GM12878 (cell line): ENCODE measurements at regions not wholly inside any gene's neighbourhood (a gene's known extent, or its start where the extent isn't known, plus 50 kb on each side); places are given as distances from the start of the nearest gene placed in this dataset.

Experiments used
- ATAC-seq: fragments of 200-7000 bp; cut with Tn5 transposase; 3 replicates; pipeline ENCODE4 v1.9.1; 2020; ENCODE audit warnings: mild to moderate bottlenecking, moderate library complexity
- BruUV-seq: library from RNA; stranded (reverse); fragments of 400-500 nt; replicated peaks from 2 replicates; lab custom pipeline; 2021; lab: Mats Ljungman, UMichigan
- CTCF ChIA-PET: fragments of 300-600 bp; sonication (Branson Sonifier 250); formaldehyde crosslinking; extraction: SDS; loops from one replicate; lab custom pipeline; 2021; ENCODE audit warnings: inconsistent platforms; lab: Yijun Ruan, JAX
- POLR2A ChIA-PET: fragments of 350-600 bp; formaldehyde crosslinking; extraction: SDS; loops from one replicate; lab custom pipeline; 2021; ENCODE audit warnings: inconsistent platforms; lab: Charles Lee
- RAD21 ChIA-PET: fragments of 300-600 bp; sonication (Branson Sonifier 250); formaldehyde crosslinking; loops from one replicate; lab custom pipeline; 2023; ENCODE audit warnings: antibody characterized with exemption; ENCODE audit not compliant: unreplicated experiment; lab: Charles Lee
- SMC1A ChIA-PET: fragments of 300-600 bp; sonication (Branson Sonifier 250); formaldehyde crosslinking; loops from one replicate; lab custom pipeline; 2023; ENCODE audit not compliant: unreplicated experiment, uncharacterized antibody; lab: Charles Lee
- DNase-seq: peaks from one replicate; pipeline ENCODE4 v3.0.0-alpha.2; 2011; ENCODE audit warnings: low read depth, low spot score
- FAIRE-seq: peaks from 3 replicates; lab custom pipeline; 2011; peaks lifted over from hg19 to GRCh38; lab: Jason Lieb, UNC
- H2AFZ ChIP-seq: 2 replicates; pipeline ENCODE4 v1.6.0; 2011; ENCODE audit warnings: low read depth, low read length, control low read depth; ENCODE audit not compliant: control insufficient read depth
- H3K27ac ChIP-seq: 2 replicates; pipeline ENCODE4 v1.5.1; 2011; ENCODE audit warnings: control low read depth; ENCODE audit not compliant: control insufficient read depth, insufficient read depth
- H3K27me3 ChIP-seq, 2 experiments: replicated peaks in 1 of 2; 2 replicates each; pipeline versions ENCODE4 v1.6.0 to v1.6.1; 2011; ENCODE audit warnings: low read length in 1 of 2; ENCODE audit not compliant: control insufficient read depth in 2 of 2, insufficient read depth in 2 of 2
- H3K36me3 ChIP-seq, 2 experiments: 2 replicates each; pipeline ENCODE4 v1.5.1; 2011; ENCODE audit warnings: low read length in 1 of 2; ENCODE audit not compliant: control insufficient read depth in 2 of 2, insufficient read depth in 2 of 2
- H3K4me1 ChIP-seq: 2 replicates; pipeline ENCODE4 v1.6.1; 2011; ENCODE audit warnings: mild to moderate bottlenecking, low read length, moderate library complexity, mixed read lengths; ENCODE audit not compliant: control insufficient read depth, insufficient read depth
- H3K4me2 ChIP-seq: 2 replicates; pipeline ENCODE4 v1.6.0; 2011; ENCODE audit warnings: control low read depth; ENCODE audit not compliant: control insufficient read depth, insufficient read depth
- H3K4me3 ChIP-seq: fragments of 200-600 bp; sonication (generic); 2 replicates; pipeline ENCODE4 v1.5.1; 2016
- H3K79me2 ChIP-seq: 2 replicates; pipeline ENCODE4 v1.6.0; 2011; ENCODE audit warnings: low read length; ENCODE audit not compliant: control insufficient read depth, insufficient read depth
- H3K9ac ChIP-seq: 2 replicates; pipeline ENCODE4 v1.8.0; 2011; ENCODE audit warnings: low read length, control low read depth, mixed read lengths; ENCODE audit not compliant: control insufficient read depth, insufficient read depth
- H3K9me3 ChIP-seq: replicated peaks from 3 replicates; pipeline ENCODE4 v1.5.1; 2011; ENCODE audit warnings: mild to moderate bottlenecking, low read length; ENCODE audit not compliant: control insufficient read depth, insufficient read depth
- H4K20me1 ChIP-seq: 2 replicates; pipeline ENCODE4 v1.6.0; 2011; ENCODE audit not compliant: control insufficient read depth, insufficient read depth
- ASH2L ChIP-seq: fragments of 300-600, 200-600 bp; sonication (generic); IDR thresholded peaks from 2 replicates; pipeline ENCODE4 v1.6.1; 2017; ENCODE audit warnings: low read depth, mild to moderate bottlenecking, borderline replicate concordance
- ATF7 ChIP-seq: fragments of 450-650 bp; IDR thresholded peaks from 2 replicates; pipeline ENCODE4 v1.6.1; 2016; ENCODE audit warnings: low read depth, mild to moderate bottlenecking
- BACH1 ChIP-seq: fragments of 450-650 bp; IDR thresholded peaks from 2 replicates; pipeline ENCODE4 v1.6.1; 2017; ENCODE audit warnings: mild to moderate bottlenecking, borderline replicate concordance
- GABPA ChIP-seq: IDR thresholded peaks from 2 replicates; pipeline ENCODE4 v1.6.1; 2014; ENCODE audit warnings: antibody characterized with exemption, low read depth, mild to moderate bottlenecking, inconsistent platforms
- HDAC2 ChIP-seq: fragments of 200-600 bp; sonication (generic); IDR thresholded peaks from 2 replicates; pipeline ENCODE4 v1.6.1; 2017
- IRF4 ChIP-seq: IDR thresholded peaks from 2 replicates; pipeline ENCODE4 v1.6.1; 2011; ENCODE audit warnings: low read depth, low read length
- MEF2B ChIP-seq: fragments of 450-650 bp; IDR thresholded peaks from 2 replicates; pipeline ENCODE4 v1.6.1; 2018; ENCODE audit warnings: mild to moderate bottlenecking, moderate library complexity; ENCODE audit not compliant: partially characterized antibody, poor library complexity, severe bottlenecking
- MTA3 ChIP-seq: IDR thresholded peaks from 2 replicates; pipeline ENCODE4 v1.6.1; 2012; ENCODE audit warnings: low read length, inconsistent platforms, borderline replicate concordance
- MXI1 ChIP-seq: fragments of 150-350 bp; IDR thresholded peaks from 2 replicates; pipeline ENCODE4 v1.6.1; 2011; ENCODE audit warnings: low read depth, mild to moderate bottlenecking, inconsistent platforms, low read length, improper control_type of control experiment
- NFXL1 ChIP-seq: fragments of 450-650 bp; IDR thresholded peaks from 2 replicates; pipeline ENCODE4 v1.6.1; 2017; ENCODE audit warnings: antibody characterized with exemption, mild to moderate bottlenecking, borderline replicate concordance
- POLR2AphosphoS2 ChIP-seq: IDR thresholded peaks from 2 replicates; pipeline ENCODE4 v1.6.1; 2011; ENCODE audit warnings: low read depth, mild to moderate bottlenecking, low read length, improper control_type of control experiment, moderate library complexity
- SUZ12 ChIP-seq: fragments of 200-600 bp; sonication (generic); IDR thresholded peaks from one replicate; pipeline ENCODE4 v1.6.1; 2018; ENCODE audit warnings: antibody characterized with exemption, mild to moderate bottlenecking; ENCODE audit not compliant: unreplicated experiment
- ZNF622 ChIP-seq: fragments of 450-650 bp; IDR thresholded peaks from 2 replicates; pipeline ENCODE4 v1.6.1; 2017; ENCODE audit warnings: mild to moderate bottlenecking, inconsistent platforms
- WGBS: methylation state at CpG from one replicate; pipeline ENCODE4 v1.1.6; 2016; ENCODE audit warnings: low lambda C conversion rate; ENCODE audit not compliant: insufficient replicate concordance, insufficient coverage; ENCODE audit errors: missing lambda C conversion rate; 5-methylcytosine and 5-hydroxymethylcytosine counted together
- in situ Hi-C: fragments of 300-500 bp; cut with MboI; formaldehyde crosslinking; loops from 9 replicates; pipeline ENCODE4 v1.14.3; 2018; ENCODE audit warnings: mixed read lengths
- intact Hi-C: fragments of 100-400 bp; cut with micrococcal nuclease; formaldehyde crosslinking; loops from one replicate; pipeline ENCODE4 v1.14.2; 2022; ENCODE audit not compliant: unreplicated experiment
- TF ChIP-seq, protein P1 (sequence below): fragments of 450-650 bp; IDR thresholded peaks from 2 replicates; pipeline ENCODE4 v1.6.1; 2017; ENCODE audit warnings: mild to moderate bottlenecking, low read depth, inconsistent platforms; ENCODE audit not compliant: poor library complexity, severe bottlenecking
- TF ChIP-seq, protein P2 (sequence below): IDR thresholded peaks from 2 replicates; pipeline ENCODE4 v1.6.1; 2012; ENCODE audit warnings: mild to moderate bottlenecking, low read depth, low read length

- TF ChIP-seq MTA3 (no peak), SUZ12 (no peak), MXI1 (no peak), ZNF622 (no peak), MEF2B (no peak)
- TF ChIP-seq, protein P1, sequence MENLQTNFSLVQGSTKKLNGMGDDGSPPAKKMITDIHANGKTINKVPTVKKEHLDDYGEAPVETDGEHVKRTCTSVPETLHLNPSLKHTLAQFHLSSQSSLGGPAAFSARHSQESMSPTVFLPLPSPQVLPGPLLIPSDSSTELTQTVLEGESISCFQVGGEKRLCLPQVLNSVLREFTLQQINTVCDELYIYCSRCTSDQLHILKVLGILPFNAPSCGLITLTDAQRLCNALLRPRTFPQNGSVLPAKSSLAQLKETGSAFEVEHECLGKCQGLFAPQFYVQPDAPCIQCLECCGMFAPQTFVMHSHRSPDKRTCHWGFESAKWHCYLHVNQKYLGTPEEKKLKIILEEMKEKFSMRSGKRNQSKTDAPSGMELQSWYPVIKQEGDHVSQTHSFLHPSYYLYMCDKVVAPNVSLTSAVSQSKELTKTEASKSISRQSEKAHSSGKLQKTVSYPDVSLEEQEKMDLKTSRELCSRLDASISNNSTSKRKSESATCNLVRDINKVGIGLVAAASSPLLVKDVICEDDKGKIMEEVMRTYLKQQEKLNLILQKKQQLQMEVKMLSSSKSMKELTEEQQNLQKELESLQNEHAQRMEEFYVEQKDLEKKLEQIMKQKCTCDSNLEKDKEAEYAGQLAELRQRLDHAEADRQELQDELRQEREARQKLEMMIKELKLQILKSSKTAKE: no peak
- Histone ChIP-seq H3K9ac (no peak overlapping the region), H2AFZ (no peak overlapping the region), H4K20me1 (no peaks in the 10 kb centered on the region), H3K27me3 (no peaks in the 10 kb centered on the region), H3K4me1 (no peaks in the 10 kb centered on the region), H3K79me2 (no peaks in the 10 kb centered on the region), H3K36me3 (no peaks in the 10 kb centered on the region), H3K27ac (no peak overlapping the region), H3K4me2 (no peak overlapping the region), H3K9me3 (no peaks in the 10 kb centered on the region), H3K4me3 (no peak overlapping the region)
- ChIA-PET RAD21 (no interaction called here), POLR2A (no interaction called here), SMC1A (no interaction called here), CTCF (no interaction called here)
- ATAC-seq: no peak
- no peak for DNase-seq
- 38% methylated on average over 1 of the region's 1 CpG for WGBS
- intact Hi-C loops: no loop called here
- in situ Hi-C loops: no loop called here
- no peak for FAIRE-seq
- BruUV-seq: no TSS peak
Measured at GRCh38 chr2:6671913-6672312, 193.8 kb downstream of the CMPK2 start.

GRCh38 chr2:6674381-6674780 lies 191.3 kb downstream of the CMPK2 start:
- 7% methylated on average over 3 of the region's 3 CpGs for WGBS
- TF ChIP-seq NFXL1 (no peak), GABPA (no peak), ASH2L (no peak), HDAC2 (no peak), IRF4 (no peak), BACH1 (no peak), ATF7 (no peak), POLR2AphosphoS2 (no peak)
- TF ChIP-seq, protein P2, sequence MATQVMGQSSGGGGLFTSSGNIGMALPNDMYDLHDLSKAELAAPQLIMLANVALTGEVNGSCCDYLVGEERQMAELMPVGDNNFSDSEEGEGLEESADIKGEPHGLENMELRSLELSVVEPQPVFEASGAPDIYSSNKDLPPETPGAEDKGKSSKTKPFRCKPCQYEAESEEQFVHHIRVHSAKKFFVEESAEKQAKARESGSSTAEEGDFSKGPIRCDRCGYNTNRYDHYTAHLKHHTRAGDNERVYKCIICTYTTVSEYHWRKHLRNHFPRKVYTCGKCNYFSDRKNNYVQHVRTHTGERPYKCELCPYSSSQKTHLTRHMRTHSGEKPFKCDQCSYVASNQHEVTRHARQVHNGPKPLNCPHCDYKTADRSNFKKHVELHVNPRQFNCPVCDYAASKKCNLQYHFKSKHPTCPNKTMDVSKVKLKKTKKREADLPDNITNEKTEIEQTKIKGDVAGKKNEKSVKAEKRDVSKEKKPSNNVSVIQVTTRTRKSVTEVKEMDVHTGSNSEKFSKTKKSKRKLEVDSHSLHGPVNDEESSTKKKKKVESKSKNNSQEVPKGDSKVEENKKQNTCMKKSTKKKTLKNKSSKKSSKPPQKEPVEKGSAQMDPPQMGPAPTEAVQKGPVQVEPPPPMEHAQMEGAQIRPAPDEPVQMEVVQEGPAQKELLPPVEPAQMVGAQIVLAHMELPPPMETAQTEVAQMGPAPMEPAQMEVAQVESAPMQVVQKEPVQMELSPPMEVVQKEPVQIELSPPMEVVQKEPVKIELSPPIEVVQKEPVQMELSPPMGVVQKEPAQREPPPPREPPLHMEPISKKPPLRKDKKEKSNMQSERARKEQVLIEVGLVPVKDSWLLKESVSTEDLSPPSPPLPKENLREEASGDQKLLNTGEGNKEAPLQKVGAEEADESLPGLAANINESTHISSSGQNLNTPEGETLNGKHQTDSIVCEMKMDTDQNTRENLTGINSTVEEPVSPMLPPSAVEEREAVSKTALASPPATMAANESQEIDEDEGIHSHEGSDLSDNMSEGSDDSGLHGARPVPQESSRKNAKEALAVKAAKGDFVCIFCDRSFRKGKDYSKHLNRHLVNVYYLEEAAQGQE: no peak

More at GRCh38 chr2:6674381-6674780, 191.3 kb downstream of the CMPK2 start:
- Histone ChIP-seq H3K9ac (no peak overlapping the region), H3K9me3 (no peaks in the 10 kb centered on the region), H3K4me3 (no peak overlapping the region), H3K4me1 (no peaks in the 10 kb centered on the region), H2AFZ (no peak overlapping the region), H3K27ac (no peak overlapping the region), H3K79me2 (no peaks in the 10 kb centered on the region), H3K4me2 (no peak overlapping the region), H3K27me3 (no peaks in the 10 kb centered on the region), H3K36me3 (no peaks in the 10 kb centered on the region), H4K20me1 (no peaks in the 10 kb centered on the region)
- intact Hi-C loops: no loop called here
- SMC1A ChIA-PET: interaction anchor here (0.8 kb wide), 1 partner anchor 11 kb away, joined by 4 read pairs; no protein-coding TSS in a partner anchor
- no peak for DNase-seq
- RAD21 ChIA-PET: no interaction called here
- no peak for ATAC-seq
- CTCF ChIA-PET: no interaction called here
- BruUV-seq: no TSS peak
- in situ Hi-C loops: no loop called here
- POLR2A ChIA-PET: no interaction called here
- FAIRE-seq: no peak
